A673 (cell line): ENCODE measurements at regions not wholly inside any gene's neighbourhood (a gene's known extent, or its start where the extent isn't known, plus 50 kb on each side); places are given as distances from the start of the nearest gene placed in this dataset.

Source experiments
- EZH2 ChIP-seq: fragments of 200-600 bp; sonication (generic); IDR thresholded peaks from 2 replicates; pipeline ENCODE4 v1.6.1; 2017; ENCODE audit warnings: borderline replicate concordance, low read depth, mild to moderate bottlenecking, mixed read lengths, antibody characterized with exemption, low read length; ENCODE audit not compliant: poor library complexity, severe bottlenecking
- TF ChIP-seq, protein P1 (sequence below): fragments of 300-800, 200-600 bp; sonication (generic); conservative IDR thresholded peaks from 2 replicates; pipeline ENCODE4 v1.5.1; 2017; ENCODE audit warnings: low read depth, mild to moderate bottlenecking, antibody characterized with exemption, low read length, moderate library complexity, mixed read lengths

DNA sequence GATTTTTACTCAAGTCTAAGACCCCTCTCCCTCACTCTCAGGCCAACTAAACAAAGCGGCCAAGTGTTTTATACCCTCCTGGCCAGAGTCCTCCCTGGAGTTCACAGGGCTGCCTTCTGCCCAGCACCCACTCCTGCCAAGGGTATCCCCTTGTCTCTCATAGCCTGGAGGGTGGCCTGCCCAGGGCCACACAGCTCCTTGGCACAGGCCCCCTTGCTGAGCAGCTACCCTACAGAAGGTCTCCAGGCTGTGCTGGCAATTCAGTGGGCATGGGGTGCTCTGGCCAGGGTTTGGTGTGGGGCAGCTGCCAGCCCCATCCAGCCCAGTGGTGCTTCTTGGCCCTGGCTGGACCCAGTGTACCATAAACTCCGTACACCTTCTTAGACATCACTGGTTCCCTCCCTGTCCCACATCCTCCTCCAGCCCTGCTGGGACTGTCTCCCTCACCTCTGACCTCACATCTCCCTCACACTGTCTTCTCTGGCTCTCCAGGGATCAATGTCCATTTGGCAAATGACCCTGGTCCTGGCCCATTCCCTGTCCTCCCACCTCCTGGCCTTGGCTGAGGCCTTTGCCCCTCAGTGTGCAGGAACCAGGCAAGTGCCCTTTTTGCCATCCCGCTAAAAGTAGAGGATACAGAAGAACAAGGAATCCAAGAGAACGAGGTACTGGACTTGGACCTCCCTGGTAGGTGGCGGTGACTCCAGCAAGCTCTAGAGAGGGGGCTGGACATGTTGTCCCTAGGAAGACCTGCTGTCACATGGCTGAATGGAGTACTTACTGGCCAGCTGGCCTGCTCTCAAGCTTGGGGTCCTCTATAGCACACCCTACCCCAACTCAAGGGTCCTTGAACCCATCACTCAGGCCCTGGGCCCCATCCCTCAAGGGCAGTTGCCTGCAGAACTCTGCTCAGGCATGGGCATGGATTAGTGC, 50.0 kb upstream of the TRPM1 start:
- TF ChIP-seq, protein P1, sequence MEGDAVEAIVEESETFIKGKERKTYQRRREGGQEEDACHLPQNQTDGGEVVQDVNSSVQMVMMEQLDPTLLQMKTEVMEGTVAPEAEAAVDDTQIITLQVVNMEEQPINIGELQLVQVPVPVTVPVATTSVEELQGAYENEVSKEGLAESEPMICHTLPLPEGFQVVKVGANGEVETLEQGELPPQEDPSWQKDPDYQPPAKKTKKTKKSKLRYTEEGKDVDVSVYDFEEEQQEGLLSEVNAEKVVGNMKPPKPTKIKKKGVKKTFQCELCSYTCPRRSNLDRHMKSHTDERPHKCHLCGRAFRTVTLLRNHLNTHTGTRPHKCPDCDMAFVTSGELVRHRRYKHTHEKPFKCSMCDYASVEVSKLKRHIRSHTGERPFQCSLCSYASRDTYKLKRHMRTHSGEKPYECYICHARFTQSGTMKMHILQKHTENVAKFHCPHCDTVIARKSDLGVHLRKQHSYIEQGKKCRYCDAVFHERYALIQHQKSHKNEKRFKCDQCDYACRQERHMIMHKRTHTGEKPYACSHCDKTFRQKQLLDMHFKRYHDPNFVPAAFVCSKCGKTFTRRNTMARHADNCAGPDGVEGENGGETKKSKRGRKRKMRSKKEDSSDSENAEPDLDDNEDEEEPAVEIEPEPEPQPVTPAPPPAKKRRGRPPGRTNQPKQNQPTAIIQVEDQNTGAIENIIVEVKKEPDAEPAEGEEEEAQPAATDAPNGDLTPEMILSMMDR: no peak
- no peak for TF ChIP-seq EZH2
